Erythroblast (primary cell): ENCODE measurements at regions not wholly inside any gene's neighbourhood (a gene's known extent, or its start where the extent isn't known, plus 50 kb on each side); places are given as distances from the start of the nearest gene placed in this dataset.
A peak's percentile ranks its signal among the peaks of the same experiment; 100 is the strongest.

Source experiments
- DNase-seq, 2 experiments: peaks; one replicate each; lab custom pipeline; 2025; lab: John Stamatoyannopoulos, UW
- GATA1 ChIP-seq: IDR thresholded peaks from 2 replicates; pipeline ENCODE4 v1.6.1; 2011; ENCODE audit warnings: low read depth, mild to moderate bottlenecking, control low read depth, low read length, moderate library complexity
- POLR2A ChIP-seq: IDR thresholded peaks from 2 replicates; pipeline ENCODE4 v1.6.1; 2011; ENCODE audit warnings: mild to moderate bottlenecking, low read length

GRCh38 chr14:21990116-21990515 is 316.5 kb upstream of the OR4E1 start:
- TF ChIP-seq GATA1, result no peak
- no peak for TF ChIP-seq POLR2A
- no peak for DNase-seq

DNA sequence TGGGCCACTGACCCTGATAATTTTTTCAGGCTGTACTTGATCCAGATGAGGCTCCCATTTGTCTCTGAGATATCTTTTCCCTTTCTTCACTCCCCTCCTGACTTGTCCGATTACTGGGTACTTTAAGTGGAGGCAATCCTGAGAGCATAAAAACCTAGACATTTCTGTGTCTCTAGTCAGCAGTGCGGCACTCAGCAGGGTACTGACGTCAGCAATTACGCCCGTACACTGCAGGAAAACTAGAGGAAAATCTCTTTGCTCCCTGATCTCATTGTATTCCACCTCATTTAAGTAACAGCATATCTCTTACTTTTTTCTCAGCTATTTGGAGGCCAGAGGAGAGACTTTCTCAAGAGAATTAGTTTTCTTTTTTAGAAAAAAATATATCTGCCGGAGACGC is 315.5 kb upstream of the OR4E1 start:
- DNase-seq, result no peak
- no peak for TF ChIP-seq POLR2A
- no peak for TF ChIP-seq GATA1

GRCh38 chr14:21988413-21988812 is 314.8 kb upstream of the OR4E1 start:
- TF ChIP-seq POLR2A (no peak), GATA1 (no peak)
- no peak for DNase-seq

- DNase-seq, result peak; percentile 31 to 58
- TF ChIP-seq GATA1 (no peak), POLR2A (no peak)
Observed at GRCh38 chr14:21987937-21988336, 314.3 kb upstream of the OR4E1 start.

- DNase-seq, result no peak
- TF ChIP-seq POLR2A, result no peak
- no peak for TF ChIP-seq GATA1
Observed at GRCh38 chr14:21985081-21985480, 311.5 kb upstream of the OR4E1 start.

DNA sequence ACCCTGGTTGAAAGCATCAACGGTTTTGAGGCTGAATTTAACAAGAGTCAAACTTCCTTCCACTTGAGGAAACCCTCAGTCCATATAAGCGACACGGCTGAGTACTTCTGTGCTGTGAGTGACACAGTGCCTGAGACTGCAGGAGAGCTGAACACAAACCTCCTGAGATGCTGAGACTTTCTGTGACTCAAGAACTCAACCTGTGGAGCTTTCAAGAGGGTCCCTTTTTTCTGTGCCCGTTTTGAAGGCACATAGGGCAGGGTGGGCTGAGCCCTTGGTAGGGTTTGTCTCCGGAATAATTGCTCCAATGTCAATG is 305.3 kb upstream of the OR4E1 start:
- no peak for TF ChIP-seq GATA1
- no peak for TF ChIP-seq POLR2A
- no peak for DNase-seq

GRCh38 chr14:21978184-21978998 is 304.8 kb upstream of the OR4E1 start:
- no peak for TF ChIP-seq GATA1
- TF ChIP-seq POLR2A, result no peak

DNA sequence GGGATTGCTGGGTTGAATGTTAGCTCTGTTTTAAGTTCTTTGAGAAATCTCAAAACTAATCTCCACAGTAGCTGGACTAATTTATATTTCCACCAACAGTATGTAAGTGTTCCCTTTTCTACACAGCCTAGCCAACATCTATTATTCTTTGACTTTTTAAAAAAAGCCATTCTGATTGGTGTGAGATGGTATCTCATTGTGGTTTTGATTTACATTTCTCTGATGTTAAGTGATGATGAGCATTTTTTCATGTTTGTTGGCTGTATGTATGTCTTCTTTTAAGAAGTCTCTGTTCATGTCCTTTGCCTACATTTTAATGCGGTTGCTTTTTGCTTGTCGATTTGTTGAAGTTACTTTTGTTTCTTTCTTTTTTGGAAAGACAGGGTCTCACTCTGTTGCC is 301.1 kb upstream of the OR4E1 start:
- TF ChIP-seq POLR2A (no peak), GATA1 (no peak)
- no peak for DNase-seq

More at GRCh38 chr14:21978184-21978998, 304.8 kb upstream of the OR4E1 start:
- peak; percentile 46 to 68 for DNase-seq

DNA sequence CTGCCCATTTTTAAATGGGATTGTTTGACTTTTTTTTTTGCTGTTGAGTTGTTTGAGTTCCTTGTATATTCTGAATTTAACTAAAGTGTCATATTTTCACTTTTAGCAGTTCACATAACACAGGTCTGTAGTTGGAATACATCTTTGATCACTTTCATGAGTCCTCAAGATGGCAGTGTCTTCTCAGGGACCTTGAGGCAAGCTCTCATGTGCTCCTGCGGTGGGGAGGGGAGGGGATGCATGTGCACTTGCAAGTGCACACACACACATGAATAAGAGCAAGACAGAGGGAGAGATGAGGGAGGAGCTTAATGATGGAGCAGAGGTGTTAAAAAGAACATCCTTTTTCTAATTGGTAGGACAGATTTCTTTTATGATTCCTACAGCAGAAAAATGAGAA is 291.4 kb upstream of the OR4E1 start:
- TF ChIP-seq POLR2A (no peak), GATA1 (no peak)
- DNase-seq, result no peak

DNA sequence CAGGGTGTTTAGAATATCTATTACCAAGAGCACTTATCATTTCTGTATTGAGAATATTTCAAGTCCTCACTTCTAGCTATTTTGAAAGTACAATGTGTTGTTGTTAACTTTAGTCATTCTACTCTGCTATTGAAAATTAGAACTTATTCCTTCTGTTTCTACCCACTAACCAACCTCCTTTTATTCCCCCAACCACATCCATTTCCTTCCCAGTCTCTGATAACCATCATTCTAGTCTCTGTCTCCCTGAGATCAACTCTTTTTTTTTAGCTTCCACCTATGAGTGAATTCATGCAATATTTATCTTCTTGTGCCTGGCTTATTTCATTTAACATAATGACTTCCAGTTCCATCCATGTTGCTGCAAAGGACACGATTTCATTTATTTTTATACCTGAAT is 290.6 kb upstream of the OR4E1 start:
- TF ChIP-seq POLR2A (no peak), GATA1 (no peak)
- DNase-seq, result no peak

DNA sequence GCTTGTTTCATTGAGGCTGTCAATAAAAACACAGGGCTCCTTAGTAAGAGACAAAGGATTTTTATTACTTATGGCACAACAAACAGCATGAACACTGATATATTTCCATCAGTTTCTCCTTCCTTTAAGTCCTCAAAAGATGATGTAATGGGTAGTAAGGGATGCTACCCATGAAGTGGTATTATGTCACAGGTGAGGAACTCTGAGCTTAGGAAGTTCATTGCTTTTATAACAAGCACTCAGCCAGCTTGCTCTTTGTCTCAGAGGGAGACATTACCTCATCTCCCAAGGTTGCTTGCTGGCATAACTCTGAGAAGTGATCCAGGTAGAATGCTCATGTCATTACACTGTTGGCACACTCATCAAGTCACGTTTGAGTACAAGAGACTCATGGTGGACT is 287.0 kb upstream of the OR4E1 start:
- peak in 1 of 2 experiments; percentile 3 for DNase-seq
- TF ChIP-seq POLR2A (no peak), GATA1 (no peak)

- DNase-seq, result no peak
- TF ChIP-seq GATA1 (no peak), POLR2A (no peak)
Observed at GRCh38 chr14:21941885-21942284, 268.3 kb upstream of the OR4E1 start.

GRCh38 chr14:21940887-21941856 is 267.6 kb upstream of the OR4E1 start:
- DNase-seq, result peak; percentile 22 to 50
- TF ChIP-seq POLR2A, result no peak
- no peak for TF ChIP-seq GATA1

DNA sequence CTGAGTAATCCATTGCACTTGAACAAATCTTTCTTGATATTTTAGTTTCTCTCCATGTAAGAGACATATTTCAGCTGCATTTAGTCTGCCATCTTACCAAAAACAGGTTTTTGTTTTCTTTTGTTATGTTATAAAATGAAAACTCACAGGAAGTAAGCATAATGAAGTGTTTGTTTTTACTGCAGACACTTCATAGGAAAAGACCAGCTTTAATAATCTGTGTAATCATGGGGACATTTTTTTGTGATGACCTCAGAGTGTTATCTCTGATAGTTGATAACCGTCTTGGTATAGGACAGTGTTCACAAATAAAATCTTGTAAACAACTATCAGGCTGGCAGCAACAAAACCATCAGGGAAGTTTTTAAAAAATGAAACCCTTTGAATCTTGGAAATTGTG is 266.2 kb upstream of the OR4E1 start:
- TF ChIP-seq GATA1 (no peak), POLR2A (no peak)
- DNase-seq, result no peak
